WTC11 (cell line): ENCODE measurements at regions not wholly inside any gene's neighbourhood (a gene's known extent, or its start where the extent isn't known, plus 50 kb on each side); places are given as distances from the start of the nearest gene placed in this dataset.
"Not testable (repeated sequence)": the region's sequence is repeated elsewhere in the genome, so short reads cannot be mapped to it uniquely, and the experiment has no call there.

Experiments used
- ATAC-seq: fragments of 200-7000 bp; cut with Tn5 transposase; 2 replicates; pipeline ENCODE4 v1.10.0; 2021; ENCODE audit warnings: mild to moderate bottlenecking, moderate library complexity
- CTCF ChIA-PET: fragments of 300-600 bp; sonication (Branson Sonifier 250); formaldehyde crosslinking; loops from one replicate; lab custom pipeline; 2021; ENCODE audit warnings: antibody characterized with exemption; lab: Charles Lee
- POLR2A ChIA-PET: fragments of 350-600 bp; sonication (Branson Sonifier 250); formaldehyde crosslinking; loops from one replicate; lab custom pipeline; 2021; ENCODE audit warnings: antibody characterized with exemption; lab: Charles Lee
- DNase-seq: peaks from one replicate; pipeline ENCODE4 v3.0.0; 2021; ENCODE audit warnings: low spot score
- H3K27ac Mint-ChIP-seq: 2 replicates; pipeline ENCODE4 v1.8.0; 2021; ENCODE audit warnings: mixed read lengths
- H3K27me3 Mint-ChIP-seq: 2 replicates; pipeline ENCODE4 v1.8.0; 2021; ENCODE audit warnings: low read depth, mild to moderate bottlenecking, moderate library complexity, mixed read lengths
- H3K36me3 Mint-ChIP-seq: 2 replicates; pipeline ENCODE4 v1.8.0; 2021; ENCODE audit warnings: mixed read lengths
- H3K4me1 Mint-ChIP-seq: 2 replicates; pipeline ENCODE4 v1.8.0; 2022; ENCODE audit warnings: mixed read lengths
- H3K4me3 Mint-ChIP-seq: 2 replicates; pipeline ENCODE4 v1.8.0; 2021; ENCODE audit warnings: mild to moderate bottlenecking, moderate library complexity, mixed read lengths
- H3K9me3 Mint-ChIP-seq: 2 replicates; pipeline ENCODE4 v1.8.0; 2021; ENCODE audit warnings: mixed read lengths
- EMX1 ChIP-seq: fragments of 250-450 bp; sonication (Bioruptor Pico); IDR thresholded peaks from 2 replicates; pipeline ENCODE4 v1.8.0; 2021; ENCODE audit warnings: mild to moderate bottlenecking
- FOXJ3 ChIP-seq: sonication (generic); formaldehyde crosslinking; IDR thresholded peaks from 2 replicates; pipeline ENCODE4 v1.9.0; 2021; ENCODE audit warnings: missing genetic modification reagents, mild to moderate bottlenecking, borderline replicate concordance
- GABPB1 ChIP-seq: sonication (generic); formaldehyde crosslinking; IDR thresholded peaks from 2 replicates; pipeline ENCODE4 v1.8.1; 2023; ENCODE audit warnings: mild to moderate bottlenecking, missing genetic modification reagents
- TF ChIP-seq, protein P1 (sequence below): sonication (generic); formaldehyde crosslinking; IDR thresholded peaks from 2 replicates; pipeline ENCODE4 v1.8.1; 2022; ENCODE audit warnings: mild to moderate bottlenecking, missing genetic modification reagents, moderate library complexity, borderline replicate concordance
- TF ChIP-seq, protein P2 (sequence below): sonication (generic); formaldehyde crosslinking; IDR thresholded peaks from 2 replicates; pipeline ENCODE4 v1.8.1; 2023; ENCODE audit warnings: mild to moderate bottlenecking, moderate library complexity, missing genetic modification reagents
- TF ChIP-seq, protein P3 (sequence below): sonication (generic); formaldehyde crosslinking; IDR thresholded peaks from 2 replicates; pipeline ENCODE4 v1.8.1; 2022; ENCODE audit warnings: missing genetic modification reagents, borderline replicate concordance
- TF ChIP-seq, protein P4 (sequence below): sonication (generic); formaldehyde crosslinking; IDR thresholded peaks from 2 replicates; pipeline ENCODE4 v1.8.1; 2023; ENCODE audit warnings: mild to moderate bottlenecking, missing genetic modification reagents, moderate library complexity
- TF ChIP-seq, protein P5 (sequence below): fragments of 250-450 bp; sonication (Bioruptor Pico); IDR thresholded peaks from 2 replicates; pipeline ENCODE4 v2.1.2; 2022; ENCODE audit warnings: mild to moderate bottlenecking, moderate library complexity
- TF ChIP-seq, protein P6 (sequence below): fragments of 250-450 bp; sonication (Bioruptor Pico); IDR thresholded peaks from 2 replicates; pipeline ENCODE4 v1.9.0; 2021; ENCODE audit warnings: mild to moderate bottlenecking
- TF ChIP-seq, protein P7 (sequence below): fragments of 250-450 bp; sonication (Bioruptor Pico); conservative IDR thresholded peaks from 2 replicates; pipeline ENCODE4 v1.9.0; 2021; ENCODE audit warnings: mild to moderate bottlenecking

DNA sequence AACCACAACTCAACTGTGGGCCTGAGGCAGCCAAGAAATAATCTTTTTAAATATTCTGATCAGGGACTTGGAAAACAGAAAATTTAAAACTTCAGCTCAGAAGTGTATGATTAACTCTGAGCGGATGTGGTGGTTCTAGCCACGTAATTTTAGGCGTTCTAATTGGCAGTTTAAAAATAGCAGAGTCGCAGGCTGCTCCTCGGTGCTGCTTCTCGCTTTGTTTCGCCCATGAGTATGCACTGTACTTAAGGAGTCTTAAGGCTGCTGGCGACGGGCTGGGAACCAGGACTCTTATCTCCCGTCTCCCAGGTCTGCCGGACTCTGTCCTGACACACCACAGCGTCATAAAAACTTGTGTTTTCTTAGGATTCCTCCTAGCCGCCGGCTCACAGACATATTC is 113.4 kb upstream of the PELI2 start:
- Mint-ChIP-seq H3K27me3 (peaks cover 3% of the 10 kb centered on the region; the same call in 1 of the 2 replicates), H3K36me3 (peaks cover 20% of the 10 kb centered on the region), H3K9me3 (peaks cover 32% of the 10 kb centered on the region), H3K27ac (peak overlapping the region; percentile 11; the same call in 1 of the 2 replicates), H3K4me1 (peaks cover 27% of the 10 kb centered on the region), H3K4me3 (no peak overlapping the region)
- no peak for TF ChIP-seq FOXJ3
- TF ChIP-seq, protein P1, sequence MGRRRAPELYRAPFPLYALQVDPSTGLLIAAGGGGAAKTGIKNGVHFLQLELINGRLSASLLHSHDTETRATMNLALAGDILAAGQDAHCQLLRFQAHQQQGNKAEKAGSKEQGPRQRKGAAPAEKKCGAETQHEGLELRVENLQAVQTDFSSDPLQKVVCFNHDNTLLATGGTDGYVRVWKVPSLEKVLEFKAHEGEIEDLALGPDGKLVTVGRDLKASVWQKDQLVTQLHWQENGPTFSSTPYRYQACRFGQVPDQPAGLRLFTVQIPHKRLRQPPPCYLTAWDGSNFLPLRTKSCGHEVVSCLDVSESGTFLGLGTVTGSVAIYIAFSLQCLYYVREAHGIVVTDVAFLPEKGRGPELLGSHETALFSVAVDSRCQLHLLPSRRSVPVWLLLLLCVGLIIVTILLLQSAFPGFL (CRISPR knock-in tag), result no peak
- TF ChIP-seq, protein P2, sequence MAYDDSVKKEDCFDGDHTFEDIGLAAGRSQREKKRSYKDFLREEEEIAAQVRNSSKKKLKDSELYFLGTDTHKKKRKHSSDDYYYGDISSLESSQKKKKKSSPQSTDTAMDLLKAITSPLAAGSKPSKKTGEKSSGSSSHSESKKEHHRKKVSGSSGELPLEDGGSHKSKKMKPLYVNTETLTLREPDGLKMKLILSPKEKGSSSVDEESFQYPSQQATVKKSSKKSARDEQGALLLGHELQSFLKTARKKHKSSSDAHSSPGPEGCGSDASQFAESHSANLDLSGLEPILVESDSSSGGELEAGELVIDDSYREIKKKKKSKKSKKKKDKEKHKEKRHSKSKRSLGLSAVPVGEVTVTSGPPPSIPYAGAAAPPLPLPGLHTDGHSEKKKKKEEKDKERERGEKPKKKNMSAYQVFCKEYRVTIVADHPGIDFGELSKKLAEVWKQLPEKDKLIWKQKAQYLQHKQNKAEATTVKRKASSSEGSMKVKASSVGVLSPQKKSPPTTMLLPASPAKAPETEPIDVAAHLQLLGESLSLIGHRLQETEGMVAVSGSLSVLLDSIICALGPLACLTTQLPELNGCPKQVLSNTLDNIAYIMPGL, result no peak
- TF ChIP-seq, protein P3, sequence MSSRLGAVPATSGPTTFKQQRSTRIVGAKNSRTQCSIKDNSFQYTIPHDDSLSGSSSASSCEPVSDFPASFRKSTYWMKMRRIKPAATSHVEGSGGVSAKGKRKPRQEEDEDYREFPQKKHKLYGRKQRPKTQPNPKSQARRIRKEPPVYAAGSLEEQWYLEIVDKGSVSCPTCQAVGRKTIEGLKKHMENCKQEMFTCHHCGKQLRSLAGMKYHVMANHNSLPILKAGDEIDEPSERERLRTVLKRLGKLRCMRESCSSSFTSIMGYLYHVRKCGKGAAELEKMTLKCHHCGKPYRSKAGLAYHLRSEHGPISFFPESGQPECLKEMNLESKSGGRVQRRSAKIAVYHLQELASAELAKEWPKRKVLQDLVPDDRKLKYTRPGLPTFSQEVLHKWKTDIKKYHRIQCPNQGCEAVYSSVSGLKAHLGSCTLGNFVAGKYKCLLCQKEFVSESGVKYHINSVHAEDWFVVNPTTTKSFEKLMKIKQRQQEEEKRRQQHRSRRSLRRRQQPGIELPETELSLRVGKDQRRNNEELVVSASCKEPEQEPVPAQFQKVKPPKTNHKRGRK, result no peak
- TF ChIP-seq, protein P4, sequence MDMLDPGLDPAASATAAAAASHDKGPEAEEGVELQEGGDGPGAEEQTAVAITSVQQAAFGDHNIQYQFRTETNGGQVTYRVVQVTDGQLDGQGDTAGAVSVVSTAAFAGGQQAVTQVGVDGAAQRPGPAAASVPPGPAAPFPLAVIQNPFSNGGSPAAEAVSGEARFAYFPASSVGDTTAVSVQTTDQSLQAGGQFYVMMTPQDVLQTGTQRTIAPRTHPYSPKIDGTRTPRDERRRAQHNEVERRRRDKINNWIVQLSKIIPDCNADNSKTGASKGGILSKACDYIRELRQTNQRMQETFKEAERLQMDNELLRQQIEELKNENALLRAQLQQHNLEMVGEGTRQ, result no peak
- TF ChIP-seq, protein P5, sequence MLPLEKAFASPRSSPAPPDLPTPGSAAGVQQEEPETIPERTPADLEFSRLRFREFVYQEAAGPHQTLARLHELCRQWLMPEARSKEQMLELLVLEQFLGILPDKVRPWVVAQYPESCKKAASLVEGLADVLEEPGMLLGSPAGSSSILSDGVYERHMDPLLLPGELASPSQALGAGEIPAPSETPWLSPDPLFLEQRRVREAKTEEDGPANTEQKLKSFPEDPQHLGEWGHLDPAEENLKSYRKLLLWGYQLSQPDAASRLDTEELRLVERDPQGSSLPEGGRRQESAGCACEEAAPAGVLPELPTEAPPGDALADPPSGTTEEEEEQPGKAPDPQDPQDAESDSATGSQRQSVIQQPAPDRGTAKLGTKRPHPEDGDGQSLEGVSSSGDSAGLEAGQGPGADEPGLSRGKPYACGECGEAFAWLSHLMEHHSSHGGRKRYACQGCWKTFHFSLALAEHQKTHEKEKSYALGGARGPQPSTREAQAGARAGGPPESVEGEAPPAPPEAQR (CRISPR knock-in tag), result no peak
- no peak for TF ChIP-seq EMX1 (CRISPR knock-in tag)
- ATAC-seq (peak; percentile 67), DNase-seq (no peak)
- ChIA-PET CTCF (no interaction called here), POLR2A (no interaction called here)

DNA sequence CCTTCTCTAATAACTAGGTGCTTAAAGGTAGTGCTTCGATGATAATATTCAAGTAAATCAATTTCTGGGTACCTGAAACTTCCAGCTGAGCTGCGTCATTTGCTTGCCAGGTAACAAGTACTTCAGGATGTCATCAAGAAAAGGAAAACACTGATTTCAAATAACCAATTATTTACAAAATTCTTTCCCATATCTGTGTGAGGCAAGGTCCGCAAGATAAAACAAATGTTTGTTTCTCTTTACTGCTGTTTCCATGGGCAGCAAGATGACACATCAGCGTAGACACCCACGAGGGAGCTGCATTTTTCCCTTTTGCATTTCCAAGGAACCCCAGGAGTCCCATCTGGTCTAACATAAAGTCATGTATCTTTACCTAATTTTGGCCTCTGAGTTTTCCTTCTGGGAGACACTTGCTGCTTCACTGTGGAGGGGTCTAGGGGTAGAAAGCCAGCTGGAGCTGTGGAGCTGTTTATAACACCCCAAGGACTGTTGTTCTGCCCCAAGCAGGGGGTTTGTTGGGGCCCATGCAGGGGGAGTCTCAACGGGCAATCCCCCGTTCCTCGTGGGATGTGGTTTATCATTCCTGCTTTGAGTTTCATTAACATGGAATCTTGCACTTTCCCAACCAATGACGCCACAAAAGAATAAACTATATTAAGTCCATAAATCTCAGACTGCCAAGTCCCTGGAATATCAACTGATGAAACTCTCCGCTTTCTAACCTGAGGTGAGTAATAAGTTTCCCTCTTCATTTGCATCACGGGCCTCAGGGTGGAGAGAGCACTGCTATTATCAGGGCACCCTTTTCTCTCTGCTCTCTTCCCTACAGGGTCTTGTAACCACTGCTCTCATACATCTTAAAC is 112.8 kb upstream of the PELI2 start:
- no peak for DNase-seq
- ChIA-PET POLR2A (no interaction called here), CTCF (no interaction called here)
- TF ChIP-seq, protein P6, sequence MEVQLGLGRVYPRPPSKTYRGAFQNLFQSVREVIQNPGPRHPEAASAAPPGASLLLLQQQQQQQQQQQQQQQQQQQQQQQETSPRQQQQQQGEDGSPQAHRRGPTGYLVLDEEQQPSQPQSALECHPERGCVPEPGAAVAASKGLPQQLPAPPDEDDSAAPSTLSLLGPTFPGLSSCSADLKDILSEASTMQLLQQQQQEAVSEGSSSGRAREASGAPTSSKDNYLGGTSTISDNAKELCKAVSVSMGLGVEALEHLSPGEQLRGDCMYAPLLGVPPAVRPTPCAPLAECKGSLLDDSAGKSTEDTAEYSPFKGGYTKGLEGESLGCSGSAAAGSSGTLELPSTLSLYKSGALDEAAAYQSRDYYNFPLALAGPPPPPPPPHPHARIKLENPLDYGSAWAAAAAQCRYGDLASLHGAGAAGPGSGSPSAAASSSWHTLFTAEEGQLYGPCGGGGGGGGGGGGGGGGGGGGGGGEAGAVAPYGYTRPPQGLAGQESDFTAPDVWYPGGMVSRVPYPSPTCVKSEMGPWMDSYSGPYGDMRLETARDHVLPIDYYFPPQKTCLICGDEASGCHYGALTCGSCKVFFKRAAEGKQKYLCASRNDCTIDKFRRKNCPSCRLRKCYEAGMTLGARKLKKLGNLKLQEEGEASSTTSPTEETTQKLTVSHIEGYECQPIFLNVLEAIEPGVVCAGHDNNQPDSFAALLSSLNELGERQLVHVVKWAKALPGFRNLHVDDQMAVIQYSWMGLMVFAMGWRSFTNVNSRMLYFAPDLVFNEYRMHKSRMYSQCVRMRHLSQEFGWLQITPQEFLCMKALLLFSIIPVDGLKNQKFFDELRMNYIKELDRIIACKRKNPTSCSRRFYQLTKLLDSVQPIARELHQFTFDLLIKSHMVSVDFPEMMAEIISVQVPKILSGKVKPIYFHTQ (CRISPR knock-in tag), result no peak
- TF ChIP-seq, protein P7, sequence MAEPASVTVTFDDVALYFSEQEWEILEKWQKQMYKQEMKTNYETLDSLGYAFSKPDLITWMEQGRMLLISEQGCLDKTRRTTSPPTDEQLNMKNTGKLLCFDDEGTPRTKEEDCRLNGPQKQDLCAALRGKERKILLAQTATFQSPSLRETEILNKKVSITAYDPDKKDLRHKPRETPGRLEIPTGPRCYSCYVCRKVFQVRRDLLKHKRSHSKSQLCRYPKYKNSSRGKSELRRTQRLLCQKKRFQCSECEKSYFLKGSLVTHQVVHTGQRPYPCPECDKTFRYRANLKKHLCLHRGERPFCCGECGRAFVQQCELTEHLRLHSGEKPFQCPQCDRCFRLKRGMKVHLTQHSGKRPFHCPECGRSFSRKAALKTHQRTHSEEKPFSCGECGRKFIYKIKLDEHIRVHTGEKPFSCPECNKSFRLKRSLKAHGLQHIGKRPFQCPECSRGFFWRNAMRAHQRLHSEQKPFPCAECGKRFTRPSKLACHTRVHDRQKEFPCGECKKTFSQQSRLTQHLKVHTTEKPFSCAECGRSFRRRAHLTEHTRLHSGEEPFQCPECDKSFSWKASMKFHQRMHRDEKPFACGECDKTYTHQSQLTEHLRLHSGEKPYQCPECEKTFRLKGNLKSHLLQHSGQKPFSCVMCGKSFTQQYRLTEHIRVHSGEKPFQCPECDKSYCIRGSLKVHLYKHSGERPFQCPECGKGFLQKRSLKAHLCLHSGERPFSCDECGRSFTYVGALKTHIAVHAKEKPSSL (CRISPR knock-in tag), result no peak
- no peak for TF ChIP-seq GABPB1 (CRISPR knock-in tag)
- Mint-ChIP-seq H3K27me3 (peaks cover 3% of the 10 kb centered on the region; the same call in 1 of the 2 replicates), H3K4me1 (peaks cover 27% of the 10 kb centered on the region), H3K36me3 (peaks cover 16% of the 10 kb centered on the region), H3K27ac (peak overlapping the region; percentile 20), H3K4me3 (0 out of 2 replicates have a peak overlapping the region, but pooled peaks have one; percentile 16), H3K9me3 (peaks cover 29% of the 10 kb centered on the region)
- ATAC-seq, result peak; percentile 46

DNA sequence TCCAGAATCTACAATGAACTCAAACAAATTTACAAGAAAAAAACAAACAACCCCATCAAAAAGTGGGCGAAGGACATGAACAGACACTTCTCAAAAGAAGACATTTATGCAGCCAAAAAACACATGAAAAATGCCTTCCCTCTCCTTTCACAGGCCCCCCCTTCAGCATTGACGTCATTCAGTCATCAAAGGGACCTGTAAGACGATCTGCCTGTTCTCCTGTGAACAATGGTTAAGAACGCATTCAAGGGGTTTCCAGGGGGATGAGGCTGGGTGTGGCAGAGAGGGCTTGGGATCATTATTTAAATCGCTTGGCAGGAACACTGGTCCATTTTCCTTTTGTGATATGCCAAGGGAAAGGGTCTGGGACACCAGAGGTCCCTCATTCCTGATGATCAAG is 110.7 kb upstream of the PELI2 start:
- DNase-seq, H3K4me3 Mint-ChIP-seq, H3K27me3 Mint-ChIP-seq, CTCF ChIA-PET, ATAC-seq, POLR2A ChIA-PET, H3K27ac Mint-ChIP-seq: not testable (repeated sequence)
- H3K9me3 Mint-ChIP-seq, result peaks cover 28% of the 10 kb centered on the region
- peaks cover 16% of the 10 kb centered on the region for H3K36me3 Mint-ChIP-seq
- H3K4me1 Mint-ChIP-seq, result peaks cover 27% of the 10 kb centered on the region
